OCI-LY7 (cell line): ENCODE measurements at regions not wholly inside any gene's neighbourhood (a gene's known extent, or its start where the extent isn't known, plus 50 kb on each side); places are given as distances from the start of the nearest gene placed in this dataset.
"Not testable (repeated sequence)": the region's sequence is repeated elsewhere in the genome, so short reads cannot be mapped to it uniquely, and the experiment has no call there.

Experiments
- BruUV-seq: library from RNA; stranded (reverse); fragments of 400-500 nt; replicated peaks from 2 replicates; lab custom pipeline; 2021; lab: Mats Ljungman, UMichigan
- CTCF ChIA-PET: fragments of 300-600 bp; sonication (Branson Sonifier 250); formaldehyde crosslinking; loops from one replicate; lab custom pipeline; 2022; ENCODE audit warnings: antibody characterized with exemption; ENCODE audit not compliant: unreplicated experiment; lab: Charles Lee
- POLR2A ChIA-PET: fragments of 300-600 bp; sonication (Branson Sonifier 250); formaldehyde crosslinking; loops from one replicate; lab custom pipeline; 2022; ENCODE audit warnings: antibody characterized with exemption; lab: Charles Lee
- DNase-seq: peaks from one replicate; pipeline ENCODE4 v3.0.0-alpha.2; 2015; ENCODE audit warnings: low spot score
- H2AFZ ChIP-seq: fragments of 200-600 bp; sonication (generic), shearing (Covaris generic); 2 replicates; pipeline ENCODE4 v1.6.1; 2014; ENCODE audit warnings: mild to moderate bottlenecking, antibody characterized with exemption, low read length, moderate library complexity
- H3K27ac ChIP-seq: fragments of 200-600 bp; sonication (generic); 2 replicates; pipeline ENCODE4 v1.5.1; 2014; ENCODE audit warnings: mixed run types, low read depth, mild to moderate bottlenecking, moderate library complexity, low read length, inconsistent platforms; ENCODE audit not compliant: poor library complexity, severe bottlenecking
- H3K36me3 ChIP-seq: fragments of 200-600 bp; sonication (generic); 2 replicates; pipeline ENCODE4 v1.6.1; 2014; ENCODE audit warnings: mild to moderate bottlenecking, antibody characterized with exemption, low read length, moderate library complexity, mixed read lengths; ENCODE audit not compliant: insufficient read depth
- H3K4me1 ChIP-seq: fragments of 200-600 bp; sonication (generic); 2 replicates; pipeline ENCODE4 v1.5.1; 2014; ENCODE audit warnings: mild to moderate bottlenecking, low read length; ENCODE audit not compliant: insufficient read depth, poor library complexity, severe bottlenecking
- H3K4me2 ChIP-seq: fragments of 200-600 bp; sonication (generic); 2 replicates; pipeline ENCODE4 v1.6.1; 2014; ENCODE audit warnings: mild to moderate bottlenecking, low read length
- H3K4me3 ChIP-seq: fragments of 200-600 bp; sonication (generic); 2 replicates; pipeline ENCODE4 v1.5.1; 2014; ENCODE audit warnings: mild to moderate bottlenecking, low read depth, low read length; ENCODE audit not compliant: poor library complexity, severe bottlenecking
- H3K79me2 ChIP-seq: fragments of 200-600 bp; sonication (generic); 2 replicates; pipeline ENCODE4 v1.6.1; 2016; ENCODE audit warnings: low read depth, mild to moderate bottlenecking, low read length, moderate library complexity, mixed read lengths; ENCODE audit not compliant: insufficient read depth
- H3K9me2 ChIP-seq: fragments of 200-600 bp; sonication (generic); 2 replicates; pipeline ENCODE4 v1.6.1; 2016; ENCODE audit warnings: mild to moderate bottlenecking, low read length, mixed read lengths; ENCODE audit not compliant: insufficient read depth
- H3K9me3 ChIP-seq: fragments of 200-600 bp; sonication (generic); 2 replicates; pipeline ENCODE4 v1.6.1; 2014; ENCODE audit warnings: mild to moderate bottlenecking, mixed run types, low read length, mixed read lengths
- H4K20me1 ChIP-seq: fragments of 200-600 bp; sonication (generic); 2 replicates; pipeline ENCODE4 v1.6.1; 2014; ENCODE audit warnings: mild to moderate bottlenecking, antibody characterized with exemption, low read length, moderate library complexity, mixed read lengths; ENCODE audit not compliant: insufficient read depth
- CTCF ChIP-seq: fragments of 200-600 bp; sonication (generic); conservative IDR thresholded peaks from 2 replicates; pipeline ENCODE4 v1.5.1; 2014; ENCODE audit warnings: mild to moderate bottlenecking, antibody characterized with exemption, low read length, moderate library complexity, mixed read lengths
- EZH2phosphoT487 ChIP-seq: fragments of 200-600 bp; sonication (generic); IDR thresholded peaks from 2 replicates; pipeline ENCODE4 v1.6.1; 2018; ENCODE audit warnings: low read depth, borderline replicate concordance, mild to moderate bottlenecking, mixed run types, antibody characterized with exemption, low read length, moderate library complexity, mixed read lengths
- intact Hi-C: fragments of 100-400 bp; cut with micrococcal nuclease; formaldehyde crosslinking; loops from one replicate; pipeline ENCODE4 v1.10.0; 2022; ENCODE audit not compliant: unreplicated experiment

GRCh38 chr2:105536175-105536574 lies 137.3 kb upstream of the FHL2 start:
- no peak for DNase-seq
- Histone ChIP-seq H3K4me2 (no peak overlapping the region), H4K20me1 (no peaks in the 10 kb centered on the region), H3K4me1 (no peaks in the 10 kb centered on the region), H3K4me3 (no peak overlapping the region), H2AFZ (no peak overlapping the region), H3K9me3 (no peaks in the 10 kb centered on the region), H3K79me2 (no peaks in the 10 kb centered on the region), H3K36me3 (no peaks in the 10 kb centered on the region), H3K9me2 (no peaks in the 10 kb centered on the region), H3K27ac (no peak overlapping the region)
- intact Hi-C loops = no loop called here
- POLR2A ChIA-PET = no interaction called here
- CTCF ChIA-PET = no interaction called here
- TF ChIP-seq CTCF = no peak
- TF ChIP-seq EZH2phosphoT487 = no peak
- BruUV-seq = no TSS peak

GRCh38 chr2:105529258-105529657 lies 130.4 kb upstream of the FHL2 start:
- POLR2A ChIA-PET, H3K9me2 ChIP-seq, H3K27ac ChIP-seq, H2AFZ ChIP-seq, BruUV-seq, H3K4me3 ChIP-seq, CTCF ChIA-PET, H4K20me1 ChIP-seq, DNase-seq, H3K79me2 ChIP-seq, H3K4me1 ChIP-seq, H3K36me3 ChIP-seq, H3K9me3 ChIP-seq, H3K4me2 ChIP-seq: not testable (repeated sequence)
- intact Hi-C loops = loop anchor here (10.0 kb wide), 1 partner anchor 184 kb away; no protein-coding TSS in a partner anchor

GRCh38 chr2:105526000-105526925 lies 127.4 kb upstream of the FHL2 start:
- no peak for DNase-seq
- Histone ChIP-seq H2AFZ (no peak overlapping the region), H3K36me3 (no peaks in the 10 kb centered on the region), H3K27ac (no peak overlapping the region), H3K79me2 (no peaks in the 10 kb centered on the region), H3K4me1 (no peaks in the 10 kb centered on the region), H3K9me3 (no peaks in the 10 kb centered on the region), H3K4me2 (no peak overlapping the region), H3K9me2 (no peaks in the 10 kb centered on the region), H3K4me3 (no peak overlapping the region), H4K20me1 (no peaks in the 10 kb centered on the region)
- ChIA-PET POLR2A (interaction anchor here (0.6 kb wide), 1 partner anchor 106 kb away, joined by 4 read pairs; no protein-coding TSS in a partner anchor), CTCF (no interaction called here)
- BruUV-seq = no TSS peak
- TF ChIP-seq CTCF (no peak), EZH2phosphoT487 (no peak)
- intact Hi-C loops = loop anchor here (10.0 kb wide), 1 partner anchor 181 kb away; no protein-coding TSS in a partner anchor
